Epithelial cell of esophagus (primary cell): ENCODE measurements at regions not wholly inside any gene's neighbourhood (a gene's known extent, or its start where the extent isn't known, plus 50 kb on each side); places are given as distances from the start of the nearest gene placed in this dataset.

Experiments used
- DNase-seq: peaks from one replicate; pipeline ENCODE4 v3.0.0; 2010; ENCODE audit warnings: low read depth
- H3K4me3 ChIP-seq: 2 replicates; pipeline ENCODE4 v1.5.1; 2011; ENCODE audit warnings: mild to moderate bottlenecking, low read length, control low read depth
- CTCF ChIP-seq: IDR thresholded peaks from 2 replicates; pipeline ENCODE4 v1.5.1; 2011; ENCODE audit warnings: low read depth, mild to moderate bottlenecking, low read length, control low read depth, inconsistent platforms; ENCODE audit not compliant: insufficient read depth; ENCODE audit errors: missing control alignments

GRCh38 chr13:89740994-89741685 is 1606.3 kb upstream of the MIR17HG start:
- no peak for TF ChIP-seq CTCF
- no peak overlapping the region for H3K4me3 ChIP-seq
- DNase-seq: no peak

- TF ChIP-seq CTCF: no peak
- H3K4me3 ChIP-seq: no peak overlapping the region
Observed at GRCh38 chr13:89746554-89746953, 1600.9 kb upstream of the MIR17HG start.

GRCh38 chr13:89748716-89749115 is 1598.8 kb upstream of the MIR17HG start:
- no peak for TF ChIP-seq CTCF
- no peak overlapping the region for H3K4me3 ChIP-seq
- peak; percentile 7 for DNase-seq

More at GRCh38 chr13:89746554-89746953, 1600.9 kb upstream of the MIR17HG start:
- no peak for DNase-seq

GRCh38 chr13:89749888-89750287 is 1597.6 kb upstream of the MIR17HG start:
- peak; percentile 65 for DNase-seq
- H3K4me3 ChIP-seq: no peak overlapping the region
- TF ChIP-seq CTCF: no peak

- peak; percentile 15 for DNase-seq
Observed at GRCh38 chr13:89750371-89750770, 1597.1 kb upstream of the MIR17HG start.

GRCh38 chr13:89751432-89751930 is 1596.0 kb upstream of the MIR17HG start:
- DNase-seq: no peak
- no peak for TF ChIP-seq CTCF
- H3K4me3 ChIP-seq: no peak overlapping the region

More at GRCh38 chr13:89750371-89750770, 1597.1 kb upstream of the MIR17HG start:
- no peak overlapping the region for H3K4me3 ChIP-seq
- no peak for TF ChIP-seq CTCF

- no peak for TF ChIP-seq CTCF
- DNase-seq: no peak
Observed at GRCh38 chr13:89752394-89752793, 1595.1 kb upstream of the MIR17HG start.

More at GRCh38 chr13:89752394-89752793, 1595.1 kb upstream of the MIR17HG start:
- no peak overlapping the region for H3K4me3 ChIP-seq
